ENCODE measurements at regions not wholly inside any gene's neighbourhood (a gene's known extent, or its start where the extent isn't known, plus 50 kb on each side); places are given as distances from the start of the nearest gene placed in this dataset.

DNA sequence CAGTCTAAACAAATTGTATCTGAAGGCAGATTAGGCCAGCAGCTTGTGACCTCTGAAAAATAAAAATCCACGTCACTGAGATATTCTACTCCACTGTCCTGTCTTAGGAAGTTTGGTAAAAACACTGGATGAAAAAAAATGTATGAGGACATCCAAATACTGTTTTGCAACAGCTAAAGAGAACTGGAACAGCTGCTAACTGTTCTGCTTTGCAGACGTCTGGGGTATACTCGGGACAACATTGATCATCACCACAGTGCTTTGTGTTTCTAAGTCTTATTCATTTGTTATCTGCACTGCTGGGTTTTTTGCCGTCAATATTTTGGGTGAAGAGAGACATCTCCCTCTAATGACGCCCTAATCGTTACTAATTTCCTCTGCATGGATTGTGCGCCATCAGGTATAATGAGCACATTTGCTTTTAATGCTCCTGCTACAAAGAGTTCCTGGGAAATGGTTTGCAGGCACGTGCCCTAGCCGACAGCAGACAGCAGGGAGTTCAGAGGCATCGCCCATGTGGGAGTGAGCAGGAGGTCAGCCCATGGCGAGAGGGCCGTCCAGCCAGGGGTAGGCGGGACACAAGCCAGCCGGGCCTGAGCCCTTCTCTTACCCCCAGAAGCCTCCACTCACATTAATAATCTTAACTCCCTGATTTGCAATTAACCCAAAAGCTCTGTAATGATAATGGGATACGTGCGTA is 87.0 kb downstream of the CBLN1 start:
- WGBS (ENCODE audit: insufficient coverage), result 87% methylated on average over 8 of the region's 16 CpGs

DNA sequence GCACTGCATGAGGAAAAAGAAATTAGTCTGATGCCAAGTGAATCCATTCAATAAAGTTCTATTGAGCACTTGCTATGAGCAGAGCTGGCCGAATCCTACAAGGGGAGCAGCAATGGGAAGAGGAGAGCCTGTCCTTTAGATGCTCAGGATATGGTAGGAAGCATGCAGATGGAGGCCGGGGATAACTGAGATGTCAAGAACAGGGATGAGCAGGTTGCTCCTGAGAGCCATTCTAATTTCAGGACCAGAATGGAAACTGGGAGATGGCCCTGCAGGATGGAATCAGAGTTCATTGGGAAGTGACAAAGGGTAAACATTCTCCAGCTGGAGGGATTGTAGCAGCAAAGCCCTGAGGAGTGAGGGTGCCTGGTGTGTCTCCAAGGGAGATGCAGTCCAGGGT is 88.0 kb downstream of the CBLN1 start:
- WGBS (ENCODE audit: insufficient coverage), result 95% methylated on average over 2 of the region's 2 CpGs
- no peak for DNase-seq
- Histone ChIP-seq H3K27ac (ENCODE audit: insufficient read depth in 1 of 2, low read depth in 1 of 2, low read length in 2 of 2, poor library complexity in 1 of 2, severe bottlenecking in 2 of 2) (no peak overlapping the region), H3K27me3 (replicated peaks in 2 of 5; ENCODE audit: control insufficient read depth in 4 of 5, insufficient read depth in 5 of 5, low read length in 4 of 5) (peaks cover 0 to 2% (median 0%) of the 10 kb centered on the region in 5 experiments), H3K9me3 (ENCODE audit: control extremely low read depth in 1 of 5, control insufficient read depth in 4 of 5, insufficient read depth in 2 of 5, low read depth in 1 of 5, low read length in 4 of 5) (no peaks in the 10 kb centered on the region), H3K4me1 (ENCODE audit: control extremely low read depth in 1 of 4, control insufficient read depth in 4 of 4, insufficient read depth in 4 of 4, low read length in 3 of 4) (no peaks in the 10 kb centered on the region), H3K4me3 (ENCODE audit: control insufficient read depth in 1 of 7, extremely low read depth in 1 of 7, insufficient read depth in 4 of 7, low read depth in 2 of 7, low read length in 6 of 7) (no peak overlapping the region), H3K36me3 (ENCODE audit: control insufficient read depth in 4 of 4, insufficient read depth in 4 of 4, low read length in 3 of 4) (no peaks in the 10 kb centered on the region)
- POLR2A ChIA-PET, result no interaction called here
- CTCF ChIA-PET, result no interaction called here

More for the DNA sequence above, 87.0 kb downstream of the CBLN1 start:
- peaks cover 0 to 2% (median 0%) of the 10 kb centered on the region in 5 experiments for H3K27me3 ChIP-seq (replicated peaks in 2 of 5; ENCODE audit: control insufficient read depth in 4 of 5, insufficient read depth in 5 of 5, low read length in 4 of 5)
- no peak overlapping the region for H3K4me3 ChIP-seq (ENCODE audit: control insufficient read depth in 1 of 7, extremely low read depth in 1 of 7, insufficient read depth in 4 of 7, low read depth in 2 of 7, low read length in 6 of 7)
- ChIA-PET POLR2A (no interaction called here), CTCF (no interaction called here)
- H3K9me3 ChIP-seq (ENCODE audit: control extremely low read depth in 1 of 5, control insufficient read depth in 4 of 5, insufficient read depth in 2 of 5, low read depth in 1 of 5, low read length in 4 of 5), result no peaks in the 10 kb centered on the region
- H3K27ac ChIP-seq (ENCODE audit: insufficient read depth in 1 of 2, low read depth in 1 of 2, low read length in 2 of 2, poor library complexity in 1 of 2, severe bottlenecking in 2 of 2), result no peak overlapping the region
- H3K4me1 ChIP-seq (ENCODE audit: control extremely low read depth in 1 of 4, control insufficient read depth in 4 of 4, insufficient read depth in 4 of 4, low read length in 3 of 4), result no peaks in the 10 kb centered on the region
- DNase-seq, result no peak
- H3K36me3 ChIP-seq (ENCODE audit: control insufficient read depth in 4 of 4, insufficient read depth in 4 of 4, low read length in 3 of 4), result no peaks in the 10 kb centered on the region

DNA sequence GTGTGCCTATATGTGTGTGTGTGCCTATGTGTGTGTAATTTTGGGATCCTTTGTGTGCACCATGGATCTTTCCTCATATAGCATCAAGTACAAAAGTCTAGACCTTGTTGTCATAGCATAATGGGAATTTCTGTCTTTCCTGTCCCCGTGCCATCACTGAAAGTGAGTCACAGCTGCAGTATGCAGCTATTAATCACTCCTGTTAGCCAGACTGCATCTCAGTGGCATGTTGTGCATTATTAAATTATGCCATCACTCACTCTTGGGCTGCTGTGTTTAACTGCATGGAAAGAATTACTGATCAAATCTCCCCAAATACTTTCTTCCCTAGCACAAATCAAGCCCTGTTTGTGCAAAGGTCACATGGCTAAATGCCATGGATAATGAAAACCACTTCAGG is 92.4 kb downstream of the CBLN1 start:
- WGBS (ENCODE audit: insufficient coverage), result 83% methylated on average over 1 of the region's 1 CpG
- POLR2A ChIA-PET, result no interaction called here
- no peaks in the 10 kb centered on the region for H3K4me1 ChIP-seq (ENCODE audit: control extremely low read depth in 1 of 4, control insufficient read depth in 4 of 4, insufficient read depth in 4 of 4, low read length in 3 of 4)
- peaks cover 0 to 2% (median 0%) of the 10 kb centered on the region in 5 experiments for H3K9me3 ChIP-seq (ENCODE audit: control extremely low read depth in 1 of 5, control insufficient read depth in 4 of 5, insufficient read depth in 2 of 5, low read depth in 1 of 5, low read length in 4 of 5)
- no peak overlapping the region for H3K4me3 ChIP-seq (ENCODE audit: control insufficient read depth in 1 of 7, extremely low read depth in 1 of 7, insufficient read depth in 4 of 7, low read depth in 2 of 7, low read length in 6 of 7)
- no peaks in the 10 kb centered on the region for H3K36me3 ChIP-seq (ENCODE audit: control insufficient read depth in 4 of 4, insufficient read depth in 4 of 4, low read length in 3 of 4)
- CTCF ChIA-PET, result no interaction called here
- no peak overlapping the region for H3K27ac ChIP-seq (ENCODE audit: insufficient read depth in 1 of 2, low read depth in 1 of 2, low read length in 2 of 2, poor library complexity in 1 of 2, severe bottlenecking in 2 of 2)
- peaks cover 0 to 3% (median 0%) of the 10 kb centered on the region in 5 experiments for H3K27me3 ChIP-seq (replicated peaks in 2 of 5; ENCODE audit: control insufficient read depth in 4 of 5, insufficient read depth in 5 of 5, low read length in 4 of 5)
- no peak for DNase-seq

DNA sequence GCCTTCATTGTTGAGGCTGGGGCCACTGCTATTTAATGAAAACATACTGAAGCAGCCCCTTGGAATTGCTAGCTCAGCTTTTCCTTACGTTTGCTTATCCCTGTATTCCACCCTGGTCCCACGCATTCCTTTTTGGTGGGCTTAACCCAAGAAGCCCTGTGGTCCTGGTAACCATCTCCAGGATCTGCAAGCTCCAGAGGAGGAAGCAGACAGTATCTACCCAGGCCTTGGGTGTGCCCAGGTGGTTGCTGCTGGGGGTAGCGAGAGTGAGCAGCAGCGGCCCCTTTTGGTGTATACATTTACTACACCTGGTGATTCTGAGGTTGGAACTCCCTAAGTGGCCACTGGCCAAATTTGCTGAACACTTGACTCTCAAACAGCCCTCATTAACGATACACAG is 97.7 kb downstream of the CBLN1 start:
- POLR2A ChIA-PET, result no interaction called here
- H3K36me3 ChIP-seq (ENCODE audit: control insufficient read depth in 4 of 4, insufficient read depth in 4 of 4, low read length in 3 of 4), result no peaks in the 10 kb centered on the region
- no peak overlapping the region for H3K4me3 ChIP-seq (ENCODE audit: control insufficient read depth in 1 of 7, extremely low read depth in 1 of 7, insufficient read depth in 4 of 7, low read depth in 2 of 7, low read length in 6 of 7)
- DNase-seq, result peak in 2 of 3 donors; percentile 1 to 2
- no peaks in the 10 kb centered on the region for H3K4me1 ChIP-seq (ENCODE audit: control extremely low read depth in 1 of 4, control insufficient read depth in 4 of 4, insufficient read depth in 4 of 4, low read length in 3 of 4)
- 48% methylated on average over 3 of the region's 5 CpGs for WGBS (ENCODE audit: insufficient coverage)
- no peak overlapping the region for H3K27ac ChIP-seq (ENCODE audit: insufficient read depth in 1 of 2, low read depth in 1 of 2, low read length in 2 of 2, poor library complexity in 1 of 2, severe bottlenecking in 2 of 2)
- peaks cover 0 to 28% (median 0%) of the 10 kb centered on the region in 5 experiments for H3K27me3 ChIP-seq (replicated peaks in 2 of 5; ENCODE audit: control insufficient read depth in 4 of 5, insufficient read depth in 5 of 5, low read length in 4 of 5)
- CTCF ChIA-PET, result no interaction called here
- H3K9me3 ChIP-seq (ENCODE audit: control extremely low read depth in 1 of 5, control insufficient read depth in 4 of 5, insufficient read depth in 2 of 5, low read depth in 1 of 5, low read length in 4 of 5), result peaks cover 0 to 3% (median 0%) of the 10 kb centered on the region in 5 experiments

DNA sequence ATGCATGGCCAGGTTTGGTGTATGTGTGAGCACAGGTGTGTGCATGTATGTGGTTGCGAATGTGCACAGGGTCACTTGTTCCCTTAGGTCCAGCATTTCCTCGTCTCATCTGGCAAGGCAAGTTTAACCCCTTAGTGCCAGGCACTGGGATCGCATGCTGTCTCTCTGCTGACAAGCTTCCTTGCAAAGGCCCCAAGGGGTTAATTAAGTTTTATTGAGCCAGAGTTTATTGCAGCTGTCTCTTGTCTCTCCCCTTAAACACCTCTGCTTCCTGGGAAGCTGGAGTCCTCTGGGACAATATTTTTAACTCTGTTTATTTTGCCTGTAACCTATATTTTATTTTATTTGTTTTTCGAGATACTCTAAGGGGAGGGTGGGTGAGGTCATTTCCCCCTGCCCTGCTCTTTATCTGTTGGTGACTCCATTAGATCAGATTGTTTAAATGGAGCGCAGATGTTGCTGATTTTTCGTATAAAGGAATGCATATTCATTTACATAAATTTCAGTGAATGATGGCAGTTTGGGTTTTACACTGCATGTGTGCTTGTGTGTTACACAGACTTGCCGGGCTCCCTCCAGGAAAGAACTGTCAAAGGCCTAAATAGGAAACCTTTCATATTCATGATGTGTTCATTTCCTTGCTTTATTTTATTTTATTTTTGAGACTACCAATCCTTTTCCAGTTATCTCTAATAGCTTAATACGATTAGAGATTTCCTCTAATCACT is 99.7 kb downstream of the CBLN1 start:
- no peak overlapping the region for H3K4me3 ChIP-seq (ENCODE audit: control insufficient read depth in 1 of 7, extremely low read depth in 1 of 7, insufficient read depth in 4 of 7, low read depth in 2 of 7, low read length in 6 of 7)
- no peaks in the 10 kb centered on the region for H3K36me3 ChIP-seq (ENCODE audit: control insufficient read depth in 4 of 4, insufficient read depth in 4 of 4, low read length in 3 of 4)
- 19% methylated on average over 4 of the region's 8 CpGs for WGBS (ENCODE audit: insufficient coverage)
- H3K9me3 ChIP-seq (ENCODE audit: control extremely low read depth in 1 of 5, control insufficient read depth in 4 of 5, insufficient read depth in 2 of 5, low read depth in 1 of 5, low read length in 4 of 5), result peaks cover 0 to 3% (median 0%) of the 10 kb centered on the region in 5 experiments
- no peaks in the 10 kb centered on the region for H3K4me1 ChIP-seq (ENCODE audit: control extremely low read depth in 1 of 4, control insufficient read depth in 4 of 4, insufficient read depth in 4 of 4, low read length in 3 of 4)
- ChIA-PET POLR2A (no interaction called here), CTCF (no interaction called here)
- H3K27me3 ChIP-seq (replicated peaks in 2 of 5; ENCODE audit: control insufficient read depth in 4 of 5, insufficient read depth in 5 of 5, low read length in 4 of 5), result peaks cover 0 to 32% (median 0%) of the 10 kb centered on the region in 5 experiments
- no peak overlapping the region for H3K27ac ChIP-seq (ENCODE audit: insufficient read depth in 1 of 2, low read depth in 1 of 2, low read length in 2 of 2, poor library complexity in 1 of 2, severe bottlenecking in 2 of 2)
- no peak for DNase-seq

DNA sequence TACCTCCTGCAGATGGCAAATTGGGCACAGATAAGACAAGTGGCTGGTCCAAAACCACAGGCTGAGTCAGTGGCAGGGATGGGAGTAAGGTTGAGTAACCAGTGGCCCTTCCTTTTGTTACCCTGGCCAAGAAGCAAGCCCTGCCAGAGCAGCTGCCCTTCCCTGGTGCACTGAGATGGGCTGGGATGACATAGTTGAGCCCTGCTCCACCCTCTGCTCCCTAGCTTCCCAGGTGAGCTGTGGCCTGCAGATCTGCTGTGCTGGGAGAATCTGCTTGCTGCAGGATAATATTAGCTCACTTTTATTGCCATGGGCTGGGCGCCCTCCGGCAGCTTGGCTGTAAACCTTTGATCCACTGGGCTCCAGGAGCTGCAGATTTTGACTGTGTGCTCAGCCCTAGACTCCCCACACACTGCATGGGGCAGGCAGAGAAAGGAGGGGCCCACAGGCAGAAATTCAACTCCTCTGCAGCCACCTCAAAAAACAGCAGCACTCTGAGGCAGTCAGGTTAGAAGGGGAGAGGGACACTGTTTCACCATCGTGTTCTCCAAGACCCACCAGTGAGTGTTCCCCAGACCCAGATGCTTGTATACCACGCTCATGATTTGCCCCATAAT is 101.8 kb downstream of the CBLN1 start:
- H3K4me3 ChIP-seq (ENCODE audit: control insufficient read depth in 1 of 7, extremely low read depth in 1 of 7, insufficient read depth in 4 of 7, low read depth in 2 of 7, low read length in 6 of 7), result no peak overlapping the region
- H3K36me3 ChIP-seq (ENCODE audit: control insufficient read depth in 4 of 4, insufficient read depth in 4 of 4, low read length in 3 of 4), result no peaks in the 10 kb centered on the region
- H3K27me3 ChIP-seq (replicated peaks in 2 of 5; ENCODE audit: control insufficient read depth in 4 of 5, insufficient read depth in 5 of 5, low read length in 4 of 5), result peaks cover 0 to 32% (median 0%) of the 10 kb centered on the region in 5 experiments
- H3K27ac ChIP-seq (ENCODE audit: insufficient read depth in 1 of 2, low read depth in 1 of 2, low read length in 2 of 2, poor library complexity in 1 of 2, severe bottlenecking in 2 of 2), result no peak overlapping the region
- H3K9me3 ChIP-seq (ENCODE audit: control extremely low read depth in 1 of 5, control insufficient read depth in 4 of 5, insufficient read depth in 2 of 5, low read depth in 1 of 5, low read length in 4 of 5), result peaks cover 0 to 3% (median 0%) of the 10 kb centered on the region in 5 experiments
- ChIA-PET POLR2A (no interaction called here), CTCF (interaction anchor here (0.6 to 1.2 kb wide), 2 partner anchors 9 to 317 kb away, joined by 3 to 4 read pairs; no protein-coding TSS in a partner anchor)
- WGBS (ENCODE audit: insufficient coverage), result 17% methylated on average over 2 of the region's 4 CpGs
- no peaks in the 10 kb centered on the region for H3K4me1 ChIP-seq (ENCODE audit: control extremely low read depth in 1 of 4, control insufficient read depth in 4 of 4, insufficient read depth in 4 of 4, low read length in 3 of 4)
- no peak for DNase-seq

DNA sequence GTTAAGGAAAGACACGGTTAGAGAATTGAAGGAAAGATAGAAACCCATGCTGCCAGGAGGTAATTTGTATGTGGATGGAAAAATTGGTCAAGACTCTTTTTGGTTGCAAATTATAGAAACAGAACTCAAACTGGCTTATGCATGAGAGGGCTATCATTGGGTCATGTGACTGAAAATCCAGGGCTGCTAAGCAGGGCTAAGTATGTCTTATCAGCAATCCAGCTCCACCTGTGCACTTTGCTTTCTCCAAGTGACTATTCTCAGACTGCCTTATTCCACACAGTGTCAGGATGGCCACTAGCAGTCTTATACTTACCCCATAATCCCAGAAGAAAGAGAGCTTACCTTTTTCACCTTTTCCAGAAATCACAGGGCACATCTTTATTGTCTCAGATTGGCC is 113.5 kb downstream of the CBLN1 start:
- POLR2A ChIA-PET, result no interaction called here
- peaks cover 0 to 2% (median 0%) of the 10 kb centered on the region in 5 experiments for H3K27me3 ChIP-seq (replicated peaks in 2 of 5; ENCODE audit: control insufficient read depth in 4 of 5, insufficient read depth in 5 of 5, low read length in 4 of 5)
- H3K4me1 ChIP-seq (ENCODE audit: control extremely low read depth in 1 of 4, control insufficient read depth in 4 of 4, insufficient read depth in 4 of 4, low read length in 3 of 4), result no peaks in the 10 kb centered on the region
- H3K36me3 ChIP-seq (ENCODE audit: control insufficient read depth in 4 of 4, insufficient read depth in 4 of 4, low read length in 3 of 4), result no peaks in the 10 kb centered on the region
- no peak overlapping the region for H3K27ac ChIP-seq (ENCODE audit: insufficient read depth in 1 of 2, low read depth in 1 of 2, low read length in 2 of 2, poor library complexity in 1 of 2, severe bottlenecking in 2 of 2)
- no peaks in the 10 kb centered on the region for H3K9me3 ChIP-seq (ENCODE audit: control extremely low read depth in 1 of 5, control insufficient read depth in 4 of 5, insufficient read depth in 2 of 5, low read depth in 1 of 5, low read length in 4 of 5)
- DNase-seq, result no peak
- CTCF ChIA-PET, result no interaction called here
- 92% methylated on average over 1 of the region's 1 CpG for WGBS (ENCODE audit: insufficient coverage)
- H3K4me3 ChIP-seq (ENCODE audit: control insufficient read depth in 1 of 7, extremely low read depth in 1 of 7, insufficient read depth in 4 of 7, low read depth in 2 of 7, low read length in 6 of 7), result no peak overlapping the region

All from common myeloid progenitor, CD34-positive (primary cell).